ENCODE measurements at regions not wholly inside any gene's neighbourhood (a gene's known extent, or its start where the extent isn't known, plus 50 kb on each side); places are given as distances from the start of the nearest gene placed in this dataset.

GRCh38 chr1:193346085-193346484, 159.7 kb upstream of the B3GALT2 start:
- DNase-seq (ENCODE audit: low read depth), result no peak

DNA sequence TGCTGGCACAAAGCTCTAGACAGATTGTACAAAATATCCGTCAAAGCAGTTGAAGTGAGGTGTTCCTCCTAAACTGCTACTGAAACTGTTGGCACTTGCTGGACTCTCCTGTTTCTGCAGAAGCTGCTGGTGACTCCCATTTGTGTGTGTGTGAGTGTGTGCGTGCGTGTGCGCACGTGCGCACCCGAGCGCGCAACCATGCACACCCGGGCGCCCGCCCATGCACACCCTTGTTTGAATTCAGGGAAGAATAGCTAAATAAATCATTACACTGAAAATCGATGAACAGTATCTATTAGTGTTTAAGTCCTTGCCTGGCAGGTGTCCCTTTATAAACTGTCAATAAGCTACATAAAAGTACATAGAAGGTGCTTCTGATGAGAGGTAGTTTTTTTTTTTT, 156.4 kb upstream of the B3GALT2 start:
- no peak for DNase-seq (ENCODE audit: low read depth)

- no peak for DNase-seq (ENCODE audit: low read depth)
Measured at GRCh38 chr1:193340331-193340730, 153.9 kb upstream of the B3GALT2 start.

DNA sequence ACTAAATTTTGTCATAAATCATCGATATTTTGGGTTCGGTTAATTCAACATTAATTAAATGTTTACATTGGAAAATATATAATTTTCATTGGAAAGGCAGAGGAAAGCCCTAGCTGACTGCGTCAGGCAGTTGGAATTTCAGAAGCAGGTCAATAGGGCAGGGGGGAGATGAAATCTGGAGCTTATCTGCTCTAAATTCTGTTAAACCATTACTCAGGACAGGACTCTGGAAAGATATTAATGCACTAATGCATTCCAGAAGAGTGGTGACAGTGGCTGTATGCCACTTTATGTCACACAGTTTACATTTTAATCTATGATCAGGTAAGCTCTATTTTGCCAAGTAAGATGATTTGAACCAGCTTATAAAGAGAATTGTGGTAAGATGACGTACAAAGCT, 153.0 kb upstream of the B3GALT2 start:
- DNase-seq (ENCODE audit: low read depth), result no peak

GRCh38 chr1:193338194-193338593, 151.8 kb upstream of the B3GALT2 start:
- no peak for DNase-seq (ENCODE audit: low read depth)

- DNase-seq (ENCODE audit: low read depth), result no peak
Measured at GRCh38 chr1:193335806-193336428, 149.5 kb upstream of the B3GALT2 start.

DNA sequence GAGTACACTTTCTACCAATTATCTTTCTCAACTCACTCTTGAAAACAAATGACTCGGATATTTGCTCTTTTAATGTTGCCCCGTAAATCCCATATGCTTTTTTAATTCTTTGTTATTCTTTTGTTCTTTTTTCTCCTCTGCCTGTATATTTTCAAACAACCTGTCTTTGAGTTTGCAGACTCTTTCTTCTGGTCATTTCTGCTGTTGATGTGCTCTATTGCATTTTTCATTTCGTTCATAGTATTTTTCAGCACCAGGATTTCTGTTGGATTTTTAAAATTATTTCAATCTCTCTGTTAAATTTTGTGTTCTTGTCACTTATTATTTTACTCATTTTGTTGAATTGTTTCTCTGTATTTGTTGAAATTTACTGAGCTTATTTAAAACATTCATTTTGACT, 146.8 kb upstream of the B3GALT2 start:
- no peak for DNase-seq (ENCODE audit: low read depth)

DNA sequence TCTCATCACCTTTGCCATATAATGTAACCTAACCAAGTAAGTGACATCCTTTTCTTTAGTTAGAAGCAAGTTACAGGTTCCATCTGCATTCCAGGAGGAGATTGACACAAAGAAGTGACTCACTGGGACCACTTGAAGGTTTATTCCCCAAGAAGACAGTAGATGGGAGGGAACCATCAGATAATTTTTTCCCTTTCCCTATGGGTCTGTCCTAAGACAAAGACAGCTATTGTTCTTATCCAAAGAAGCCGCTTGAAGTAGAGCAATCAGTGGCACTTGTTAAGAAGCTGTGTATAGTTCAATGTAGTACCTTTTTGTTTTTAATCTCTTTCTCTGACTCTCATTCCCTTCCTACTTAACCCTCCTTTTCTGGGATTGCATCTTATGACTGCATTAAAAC, 139.9 kb upstream of the B3GALT2 start:
- DNase-seq (ENCODE audit: low read depth), result no peak

DNA sequence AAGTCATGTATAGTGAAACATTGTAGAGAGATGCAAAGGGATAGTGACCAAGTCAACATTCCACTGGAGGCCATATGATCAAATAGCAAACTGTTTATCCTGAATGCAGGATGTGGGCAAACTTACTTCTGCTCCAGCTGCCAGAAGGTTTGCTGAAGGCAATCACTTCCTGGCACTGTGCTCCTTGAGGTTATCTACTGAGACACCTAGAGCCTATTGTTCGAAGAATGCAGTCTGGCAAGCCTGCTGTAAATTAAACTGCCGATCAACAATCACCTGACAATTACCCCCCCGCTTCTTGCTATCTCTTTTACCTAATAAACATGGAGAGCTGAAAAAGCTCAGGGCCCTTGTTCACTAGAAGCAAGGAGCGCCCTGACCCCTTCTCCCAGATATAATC, 139.4 kb upstream of the B3GALT2 start:
- no peak for DNase-seq (ENCODE audit: low read depth)

DNA sequence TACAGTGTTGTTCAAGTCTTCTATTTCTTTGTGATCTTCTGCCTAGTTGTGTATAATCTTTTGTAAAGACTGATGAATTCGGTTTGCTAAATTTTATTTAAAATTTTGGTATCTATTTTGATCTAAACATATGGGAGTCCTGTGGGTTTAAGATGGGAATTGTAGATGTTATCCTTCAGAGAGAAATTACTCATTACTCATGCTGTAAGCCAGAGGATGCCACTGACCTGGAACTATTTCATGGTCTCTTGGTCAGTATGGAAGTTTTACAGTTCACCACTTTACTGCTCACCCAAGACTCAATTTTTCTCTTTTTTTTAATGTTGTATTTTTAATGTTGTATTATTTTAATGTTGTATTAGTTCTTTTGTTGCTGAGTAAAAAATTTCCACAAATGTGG, 138.6 kb upstream of the B3GALT2 start:
- DNase-seq (ENCODE audit: low read depth), result no peak

DNA sequence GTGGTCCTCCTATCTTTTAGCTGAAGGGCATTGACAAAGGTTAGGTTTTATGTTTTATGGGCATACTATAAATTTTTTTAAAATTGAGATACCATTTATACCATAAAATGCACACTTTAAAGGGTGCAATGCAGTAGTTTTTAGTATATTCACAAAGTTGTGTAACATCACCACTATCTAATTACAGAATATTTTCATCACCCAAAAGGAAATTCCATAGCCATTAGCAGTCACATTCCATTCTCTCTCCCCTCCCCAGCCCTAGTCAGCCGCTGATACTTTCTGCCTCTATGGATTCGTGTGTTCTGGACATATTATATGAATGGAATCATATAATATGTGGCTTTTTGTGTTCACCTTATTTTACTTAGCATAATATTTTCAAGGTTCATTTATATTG, 135.8 kb upstream of the B3GALT2 start:
- no peak for DNase-seq (ENCODE audit: low read depth)

DNA sequence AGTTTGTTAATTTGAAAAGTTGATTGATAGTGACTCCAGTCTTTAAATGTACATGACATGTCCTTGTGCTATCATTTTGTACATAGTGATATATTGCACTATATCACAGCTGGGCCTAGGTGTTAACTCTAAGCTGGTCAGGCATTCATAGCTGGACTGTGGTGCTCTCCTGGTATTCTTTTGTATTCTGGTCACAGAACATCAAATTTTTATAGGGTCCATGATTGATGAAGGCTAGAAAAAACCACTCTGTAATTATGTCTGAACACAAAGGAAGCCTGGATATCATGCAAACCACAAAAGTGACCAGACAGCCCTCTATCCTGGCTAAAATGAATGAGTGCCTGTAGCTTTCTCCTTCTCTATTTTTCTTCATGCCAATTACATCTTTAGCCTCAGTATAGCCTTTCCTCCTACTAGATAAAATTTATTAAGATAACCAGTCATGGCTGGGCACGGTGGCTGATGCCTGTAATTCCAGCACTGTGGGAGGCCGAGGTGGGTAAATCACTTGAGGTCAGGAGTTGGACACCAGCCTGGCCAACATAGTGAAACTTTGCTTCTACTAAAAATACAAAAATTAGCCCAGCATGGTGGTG, 134.9 kb upstream of the B3GALT2 start:
- no peak for DNase-seq (ENCODE audit: low read depth)

- no peak for DNase-seq (ENCODE audit: low read depth)
Measured at GRCh38 chr1:193320270-193320669, 133.9 kb upstream of the B3GALT2 start.

DNA sequence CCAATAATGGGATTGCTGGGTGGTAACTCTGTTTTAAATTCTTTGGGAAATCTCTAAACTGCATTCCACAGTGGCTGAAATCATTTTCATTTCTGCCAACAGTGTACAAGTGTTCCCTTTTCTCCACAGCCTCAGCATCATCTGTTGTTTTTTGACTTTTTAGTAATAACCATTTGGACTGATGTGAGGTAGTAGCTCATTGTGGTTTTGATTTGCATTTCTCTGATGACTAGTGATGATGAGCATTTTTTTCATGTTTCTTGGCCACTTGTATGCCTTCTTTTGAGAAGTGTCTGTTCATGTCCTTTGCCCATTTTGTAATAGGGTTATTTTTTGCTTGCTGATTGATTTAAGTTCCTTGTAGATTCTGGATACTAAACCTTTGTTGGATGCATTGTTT, 131.9 kb upstream of the B3GALT2 start:
- DNase-seq (ENCODE audit: low read depth), result no peak

- DNase-seq (ENCODE audit: low read depth), result no peak
Measured at GRCh38 chr1:193313354-193314140, 127.1 kb upstream of the B3GALT2 start.

DNA sequence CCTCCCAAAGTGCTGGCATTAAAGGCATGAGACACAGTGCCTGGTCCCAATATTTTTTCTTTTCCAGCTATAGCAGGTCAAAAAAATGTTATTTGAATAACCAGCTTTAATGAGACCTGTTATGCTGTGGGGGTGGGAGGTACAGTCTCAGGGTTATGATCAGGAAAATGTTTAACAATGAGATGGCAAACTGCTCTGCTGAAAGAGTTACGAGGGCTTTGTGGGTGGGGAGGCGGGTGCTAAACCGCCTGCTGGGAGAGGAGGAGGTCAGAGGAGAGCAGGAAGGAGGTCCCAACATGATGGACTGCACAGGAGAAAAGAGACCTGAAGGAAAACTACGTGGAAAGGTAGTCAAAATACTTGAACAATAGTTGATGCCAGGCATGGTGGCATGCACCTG, 126.0 kb upstream of the B3GALT2 start:
- DNase-seq (ENCODE audit: low read depth), result no peak

GRCh38 chr1:193311226-193311948, 125.0 kb upstream of the B3GALT2 start:
- no peak for DNase-seq (ENCODE audit: low read depth)

- no peak for DNase-seq (ENCODE audit: low read depth)
Measured at GRCh38 chr1:193310564-193310963, 124.2 kb upstream of the B3GALT2 start.

- no peak for DNase-seq (ENCODE audit: low read depth)
Measured at GRCh38 chr1:193309936-193310475, 123.6 kb upstream of the B3GALT2 start.

DNA sequence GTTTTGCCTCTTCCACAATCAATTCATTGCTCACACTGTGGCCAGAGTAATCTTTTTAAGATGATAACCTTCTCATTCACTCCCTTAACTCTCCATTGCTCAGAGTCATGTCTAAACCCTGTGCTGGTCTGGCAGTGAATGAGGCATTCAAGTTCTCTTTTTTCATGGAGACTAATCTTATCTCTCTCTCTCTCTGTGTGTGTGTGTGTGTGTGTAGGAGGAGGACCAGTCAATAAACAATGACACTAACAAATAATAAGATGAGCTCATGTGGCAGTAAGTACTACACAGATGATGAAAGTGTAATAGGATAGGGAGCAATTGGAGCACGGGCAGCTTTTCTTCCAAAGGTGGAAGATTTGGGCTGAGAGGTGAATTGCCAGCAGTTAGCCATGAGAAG, 122.0 kb upstream of the B3GALT2 start:
- DNase-seq (ENCODE audit: low read depth), result no peak

DNA sequence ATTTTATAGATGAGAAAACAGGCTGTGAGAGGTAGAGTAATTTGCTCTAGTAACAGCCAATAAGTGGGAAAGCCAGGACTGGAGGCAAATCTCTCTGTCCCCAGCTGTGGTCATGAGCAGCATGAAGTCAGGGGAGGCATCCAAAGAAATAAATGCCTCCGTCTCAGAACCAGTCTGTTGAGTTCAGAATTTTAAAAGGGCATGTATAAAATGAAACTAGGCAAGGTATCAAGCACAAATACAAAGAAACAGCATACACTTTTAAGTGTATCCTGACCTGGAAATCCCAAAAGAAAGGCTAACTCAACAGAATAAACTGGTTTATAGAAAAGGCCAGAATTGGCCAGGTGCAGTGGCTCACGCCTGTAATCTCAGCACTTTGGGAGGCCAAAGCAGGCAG, 120.0 kb upstream of the B3GALT2 start:
- no peak for DNase-seq (ENCODE audit: low read depth)
